ENCODE measurements at regions not wholly inside any gene's neighbourhood (a gene's known extent, or its start where the extent isn't known, plus 50 kb on each side); places are given as distances from the start of the nearest gene placed in this dataset.

- ChIA-PET POLR2A (interaction anchor here (0.6 kb wide), 1 partner anchor 40 kb away, joined by 3 read pairs; no protein-coding TSS in a partner anchor), CTCF (no interaction called here)
- no peaks in the 10 kb centered on the region for H3K4me1 ChIP-seq (ENCODE audit: control insufficient read depth, insufficient read depth, low read length)
- no peaks in the 10 kb centered on the region for H3K27me3 ChIP-seq (ENCODE audit: control insufficient read depth, insufficient read depth, low read length)
- no peak for TF ChIP-seq POLR2AphosphoS5 (IDR thresholded peaks at IDR 0.05; ENCODE audit: low read depth, low read length)
- no peak for TF ChIP-seq CTCF (IDR thresholded peaks at IDR 0.05)
- TF ChIP-seq SIN3A (IDR thresholded peaks at IDR 0.05; ENCODE audit: borderline replicate concordance, insufficient read depth, low read depth, low read length), result no peak
- TF ChIP-seq, protein P1, sequence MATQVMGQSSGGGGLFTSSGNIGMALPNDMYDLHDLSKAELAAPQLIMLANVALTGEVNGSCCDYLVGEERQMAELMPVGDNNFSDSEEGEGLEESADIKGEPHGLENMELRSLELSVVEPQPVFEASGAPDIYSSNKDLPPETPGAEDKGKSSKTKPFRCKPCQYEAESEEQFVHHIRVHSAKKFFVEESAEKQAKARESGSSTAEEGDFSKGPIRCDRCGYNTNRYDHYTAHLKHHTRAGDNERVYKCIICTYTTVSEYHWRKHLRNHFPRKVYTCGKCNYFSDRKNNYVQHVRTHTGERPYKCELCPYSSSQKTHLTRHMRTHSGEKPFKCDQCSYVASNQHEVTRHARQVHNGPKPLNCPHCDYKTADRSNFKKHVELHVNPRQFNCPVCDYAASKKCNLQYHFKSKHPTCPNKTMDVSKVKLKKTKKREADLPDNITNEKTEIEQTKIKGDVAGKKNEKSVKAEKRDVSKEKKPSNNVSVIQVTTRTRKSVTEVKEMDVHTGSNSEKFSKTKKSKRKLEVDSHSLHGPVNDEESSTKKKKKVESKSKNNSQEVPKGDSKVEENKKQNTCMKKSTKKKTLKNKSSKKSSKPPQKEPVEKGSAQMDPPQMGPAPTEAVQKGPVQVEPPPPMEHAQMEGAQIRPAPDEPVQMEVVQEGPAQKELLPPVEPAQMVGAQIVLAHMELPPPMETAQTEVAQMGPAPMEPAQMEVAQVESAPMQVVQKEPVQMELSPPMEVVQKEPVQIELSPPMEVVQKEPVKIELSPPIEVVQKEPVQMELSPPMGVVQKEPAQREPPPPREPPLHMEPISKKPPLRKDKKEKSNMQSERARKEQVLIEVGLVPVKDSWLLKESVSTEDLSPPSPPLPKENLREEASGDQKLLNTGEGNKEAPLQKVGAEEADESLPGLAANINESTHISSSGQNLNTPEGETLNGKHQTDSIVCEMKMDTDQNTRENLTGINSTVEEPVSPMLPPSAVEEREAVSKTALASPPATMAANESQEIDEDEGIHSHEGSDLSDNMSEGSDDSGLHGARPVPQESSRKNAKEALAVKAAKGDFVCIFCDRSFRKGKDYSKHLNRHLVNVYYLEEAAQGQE (IDR thresholded peaks at IDR 0.05; ENCODE audit: insufficient read depth in 1 of 2, low read depth in 2 of 2, low read length in 1 of 2), result no peak
- TF ChIP-seq TCF7L2 (IDR thresholded peaks at IDR 0.05; ENCODE audit: low read depth, low read length), result no peak
- no peaks in the 10 kb centered on the region for H3K9me3 ChIP-seq (ENCODE audit: control insufficient read depth, insufficient read depth, low read depth, low read length)
- DNase-seq (ENCODE audit: low read depth, low spot score) (no peak), ATAC-seq (no peak)
- intact Hi-C loops (cut with micrococcal nuclease; ENCODE audit: unreplicated experiment), result no loop called here
- in situ Hi-C loops (cut with HindIII; ENCODE audit: low pct_unique_long_range_greater_than_20kb, low sequenced_read_pairs), result no loop called here
- no peak overlapping the region for H3K27ac ChIP-seq (ENCODE audit: low read length)
- no TSS peak for BruUV-seq (replicated peaks)
- H3K4me3 ChIP-seq (ENCODE audit: low read depth in 2 of 2, low read length in 2 of 2), result no peak overlapping the region
- H3K36me3 ChIP-seq (ENCODE audit: control insufficient read depth, insufficient read depth, low read length), result no peaks in the 10 kb centered on the region
Measured at GRCh38 chr5:18321262-18321942, 687.1 kb downstream of the TAF11L14 start.

DNA sequence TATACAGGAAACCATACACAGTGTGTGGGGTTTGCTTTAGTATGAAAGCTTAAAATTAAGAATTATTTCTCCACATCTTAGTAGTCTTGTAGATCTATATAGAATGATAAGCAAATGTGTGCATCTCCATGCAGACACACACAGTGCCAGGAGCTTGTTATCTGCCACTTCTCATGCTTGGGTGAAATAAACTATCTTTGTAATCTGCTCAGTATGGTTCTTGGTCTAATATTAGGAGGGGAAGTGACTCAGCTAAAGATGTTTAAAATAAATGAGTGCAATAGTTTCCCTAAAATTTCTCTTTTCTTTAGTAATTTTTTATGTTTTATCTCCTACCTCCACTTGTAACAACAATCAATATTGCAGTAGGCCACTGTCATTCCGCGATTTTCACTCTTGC is 689.6 kb downstream of the TAF11L14 start:
- no TSS peak for BruUV-seq (replicated peaks)
- H3K4me1 ChIP-seq (ENCODE audit: control insufficient read depth, insufficient read depth, low read length), result no peaks in the 10 kb centered on the region
- ChIA-PET POLR2A (no interaction called here), CTCF (no interaction called here)
- H3K9me3 ChIP-seq (ENCODE audit: control insufficient read depth, insufficient read depth, low read depth, low read length), result no peaks in the 10 kb centered on the region
- no peak for TF ChIP-seq POLR2AphosphoS5 (IDR thresholded peaks at IDR 0.05; ENCODE audit: low read depth, low read length)
- no peak for TF ChIP-seq SIN3A (IDR thresholded peaks at IDR 0.05; ENCODE audit: borderline replicate concordance, insufficient read depth, low read depth, low read length)
- TF ChIP-seq, protein P1 (IDR thresholded peaks at IDR 0.05; ENCODE audit: insufficient read depth in 1 of 2, low read depth in 2 of 2, low read length in 1 of 2), result no peak
- TF ChIP-seq TCF7L2 (IDR thresholded peaks at IDR 0.05; ENCODE audit: low read depth, low read length), result no peak
- TF ChIP-seq CTCF (IDR thresholded peaks at IDR 0.05), result no peak
- H3K27ac ChIP-seq (ENCODE audit: low read length), result no peak overlapping the region
- ATAC-seq (no peak), DNase-seq (ENCODE audit: low read depth, low spot score) (no peak)
- H3K27me3 ChIP-seq (ENCODE audit: control insufficient read depth, insufficient read depth, low read length), result no peaks in the 10 kb centered on the region
- intact Hi-C loops (cut with micrococcal nuclease; ENCODE audit: unreplicated experiment) (no loop called here), in situ Hi-C loops (cut with HindIII; ENCODE audit: low pct_unique_long_range_greater_than_20kb, low sequenced_read_pairs) (no loop called here)
- no peak overlapping the region for H3K4me3 ChIP-seq (ENCODE audit: low read depth in 2 of 2, low read length in 2 of 2)
- no peaks in the 10 kb centered on the region for H3K36me3 ChIP-seq (ENCODE audit: control insufficient read depth, insufficient read depth, low read length)
